NCI-H526 (cell line): ENCODE measurements at regions not wholly inside any gene's neighbourhood (a gene's known extent, or its start where the extent isn't known, plus 50 kb on each side); places are given as distances from the start of the nearest gene placed in this dataset.
"Not testable (repeated sequence)": the region's sequence is repeated elsewhere in the genome, so short reads cannot be mapped to it uniquely, and the experiment has no call there.

Experiments
- DNase-seq, 2 experiments: peaks; one replicate each; lab custom pipeline; 2025; lab: John Stamatoyannopoulos, UW

- no peak for DNase-seq
Measured at GRCh38 chr2:239804161-239805042, 220.7 kb downstream of the NDUFA10 start.

GRCh38 chr2:239803766-239804115 is 221.4 kb downstream of the NDUFA10 start:
- no peak for DNase-seq

- DNase-seq: no peak
Measured at GRCh38 chr2:239803102-239803765, 221.9 kb downstream of the NDUFA10 start.

- DNase-seq: no peak
Measured at GRCh38 chr2:239802185-239802649, 222.9 kb downstream of the NDUFA10 start.

GRCh38 chr2:239801404-239802184 is 223.5 kb downstream of the NDUFA10 start:
- DNase-seq: no peak

- no peak for DNase-seq
Measured at GRCh38 chr2:239800785-239801386, 224.3 kb downstream of the NDUFA10 start.

GRCh38 chr2:239797316-239797715 is 227.8 kb downstream of the NDUFA10 start:
- no peak for DNase-seq

GRCh38 chr2:239795761-239796160 is 229.4 kb downstream of the NDUFA10 start:
- not testable (repeated sequence) for DNase-seq

- DNase-seq: no peak
Measured at GRCh38 chr2:239793836-239794235, 231.3 kb downstream of the NDUFA10 start.

GRCh38 chr2:239793086-239793485 is 232.1 kb downstream of the NDUFA10 start:
- DNase-seq: no peak

GRCh38 chr2:239792405-239793084 is 232.6 kb downstream of the NDUFA10 start:
- DNase-seq: no peak

- DNase-seq: no peak
Measured at GRCh38 chr2:239791526-239792404, 233.4 kb downstream of the NDUFA10 start.

- no peak for DNase-seq
Measured at GRCh38 chr2:239790721-239791120, 234.4 kb downstream of the NDUFA10 start.

GRCh38 chr2:239790313-239790712 is 234.8 kb downstream of the NDUFA10 start:
- no peak for DNase-seq

GRCh38 chr2:239789711-239790110 is 235.4 kb downstream of the NDUFA10 start:
- DNase-seq: no peak

GRCh38 chr2:239788576-239789098 is 236.5 kb downstream of the NDUFA10 start:
- peak; percentile 74 to 75 for DNase-seq

- DNase-seq: peak in 1 of 2 experiments; percentile 27
Measured at GRCh38 chr2:239787538-239788050, 237.5 kb downstream of the NDUFA10 start.

- DNase-seq: no peak
Measured at GRCh38 chr2:239786791-239787190, 238.4 kb downstream of the NDUFA10 start.

- DNase-seq: no peak
Measured at GRCh38 chr2:239781454-239781853, 243.7 kb downstream of the NDUFA10 start.
